GM08714 (cell line): ENCODE measurements at regions not wholly inside any gene's neighbourhood (a gene's known extent, or its start where the extent isn't known, plus 50 kb on each side); places are given as distances from the start of the nearest gene placed in this dataset.
"Not testable (repeated sequence)": the region's sequence is repeated elsewhere in the genome, so short reads cannot be mapped to it uniquely, and the experiment has no call there.

Experiments used
- H3K4me3 ChIP-seq: fragments of 200-500 bp; sonication (Bioruptor generic); 2 replicates; pipeline ENCODE4 v1.5.1; 2014; ENCODE audit warnings: mild to moderate bottlenecking, low read length, inconsistent platforms
- ZNF274 ChIP-seq: IDR thresholded peaks from 2 replicates; pipeline ENCODE4 v1.6.1; 2012; ENCODE audit warnings: mild to moderate bottlenecking, low read depth, low read length

DNA sequence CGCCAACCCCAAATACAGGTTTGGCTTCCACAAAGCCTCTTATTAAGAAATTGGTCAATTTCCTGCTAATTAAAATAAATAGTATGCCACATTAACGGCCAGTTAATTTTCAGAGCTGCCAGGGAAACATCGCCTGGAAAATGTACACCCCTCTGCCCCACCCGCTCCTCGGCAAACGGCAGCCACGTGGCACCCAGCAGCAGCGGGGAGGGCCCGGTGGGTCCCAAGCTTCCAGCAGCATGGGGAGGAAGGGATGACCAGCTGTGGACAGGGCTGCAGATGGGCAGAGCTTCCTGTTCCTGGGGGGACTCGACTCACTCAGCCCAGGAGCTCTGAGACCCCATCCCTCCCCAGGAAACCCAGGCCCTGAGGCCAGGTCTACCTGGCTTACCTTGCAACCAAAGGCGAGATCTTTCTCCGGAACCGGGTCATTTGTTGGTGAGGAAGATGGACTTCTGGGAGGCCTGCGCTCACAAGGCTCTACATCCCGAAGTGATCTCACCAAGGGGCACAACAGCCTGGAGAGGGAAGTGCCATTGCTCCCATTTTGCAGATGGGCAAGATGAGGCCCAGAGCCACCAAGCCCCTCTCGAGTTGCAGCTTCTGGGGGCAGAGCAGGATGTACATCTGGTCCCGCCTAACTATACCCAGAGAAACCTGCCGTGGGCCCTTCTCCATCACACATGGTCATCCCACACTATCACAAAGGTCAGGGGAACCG lies 68.3 kb downstream of the IGLL1 start:
- TF ChIP-seq ZNF274 = no peak

DNA sequence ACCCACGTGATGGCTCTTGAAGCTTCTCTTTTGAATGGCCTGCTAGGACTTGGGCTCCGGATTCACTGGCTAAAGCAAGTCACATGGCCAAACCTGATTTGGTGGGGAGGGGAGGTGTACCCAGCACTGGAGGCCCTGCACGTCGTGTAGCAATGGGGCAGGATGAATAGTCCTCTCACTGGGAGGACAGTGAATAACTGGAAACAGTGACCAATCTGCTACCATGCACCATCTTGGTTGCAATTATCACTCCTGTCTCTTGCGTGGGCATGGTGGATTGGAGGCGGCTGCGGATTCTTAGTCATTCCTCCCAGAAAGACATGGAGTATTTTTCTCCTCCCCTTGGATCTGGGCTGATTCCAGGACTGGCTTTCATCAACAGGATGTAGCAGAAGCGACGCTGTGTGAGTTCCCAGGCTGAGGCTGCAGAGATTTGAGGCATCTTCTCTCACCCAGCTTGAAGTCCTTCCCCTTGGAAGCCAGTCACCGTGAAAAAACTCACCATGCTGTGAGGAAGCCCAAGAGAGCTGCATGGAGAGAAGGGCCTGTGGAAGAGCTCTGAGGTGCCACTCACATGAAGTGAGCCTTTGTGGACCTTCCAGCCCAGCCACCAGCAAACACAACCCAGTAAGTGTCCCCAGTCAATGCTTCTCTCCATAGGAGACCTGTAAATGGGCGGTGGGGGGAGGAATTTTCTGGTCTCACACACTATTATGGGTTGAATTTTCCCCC lies 70.4 kb downstream of the IGLL1 start:
- TF ChIP-seq ZNF274 = no peak

More for the DNA sequence above, 68.3 kb downstream of the IGLL1 start:
- H3K4me3 ChIP-seq = no peak overlapping the region

DNA sequence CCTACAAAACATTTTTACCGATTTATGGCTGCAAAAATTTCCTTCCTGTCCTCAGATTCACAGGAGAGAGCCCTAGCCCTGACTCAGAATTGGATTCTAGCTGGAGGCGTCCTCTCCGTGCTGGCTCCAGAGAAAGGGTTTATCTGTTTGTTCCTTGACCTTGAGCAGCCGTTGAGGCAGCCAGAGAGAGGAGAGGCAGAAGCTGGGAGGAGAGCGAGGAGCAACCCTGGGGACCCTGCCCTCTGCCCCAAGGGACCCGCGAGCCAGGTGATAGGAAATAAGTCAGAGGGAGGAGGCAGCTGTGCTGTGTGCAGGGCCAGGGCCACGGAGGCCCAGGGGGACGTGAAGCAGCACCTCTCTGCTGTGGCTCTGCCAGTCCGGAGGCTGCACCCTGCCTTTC lies 75.6 kb downstream of the IGLL1 start:
- no peak overlapping the region for H3K4me3 ChIP-seq
- no peak for TF ChIP-seq ZNF274

More for the DNA sequence above, 70.4 kb downstream of the IGLL1 start:
- no peak overlapping the region for H3K4me3 ChIP-seq

DNA sequence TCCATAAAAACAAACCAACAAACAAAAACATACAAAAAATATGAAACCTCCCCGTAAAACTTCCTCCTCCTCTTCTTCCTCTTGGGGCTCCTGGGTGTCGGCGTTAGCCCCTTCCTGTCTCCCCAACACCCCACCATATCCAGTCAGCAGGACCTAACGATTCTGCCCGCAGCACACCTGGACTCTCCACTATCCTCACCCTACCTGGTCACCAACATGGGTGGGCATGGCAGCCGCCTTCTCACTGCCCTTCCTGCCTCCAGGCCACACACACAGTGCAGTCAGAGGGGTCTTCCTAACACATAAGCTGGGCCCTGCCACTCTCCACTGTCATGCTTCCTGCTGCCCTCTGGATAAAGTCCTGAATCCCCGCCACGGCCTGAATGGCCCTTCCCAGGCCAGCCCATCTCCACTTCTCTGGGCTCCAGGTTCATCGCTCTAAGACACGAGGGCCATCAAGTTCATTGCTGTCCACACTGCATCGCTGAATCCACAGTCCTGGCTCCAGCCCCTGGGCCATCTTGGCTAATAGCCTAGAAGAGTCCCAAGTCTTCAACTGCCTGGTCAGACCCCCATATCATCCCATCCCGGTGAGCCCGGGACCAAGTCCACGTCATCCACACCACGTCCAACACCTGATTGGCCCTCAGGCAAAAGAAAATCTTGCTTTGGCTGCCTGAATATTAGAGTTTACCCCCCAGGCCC lies 76.2 kb downstream of the IGLL1 start:
- TF ChIP-seq ZNF274 = no peak
- H3K4me3 ChIP-seq = no peak overlapping the region

- H3K4me3 ChIP-seq = no peak overlapping the region
- no peak for TF ChIP-seq ZNF274
These were observed 76.9 kb downstream of the IGLL1 start for GRCh38 chr22:23503142-23503541.

- no peak for TF ChIP-seq ZNF274
These were observed 78.4 kb downstream of the IGLL1 start for GRCh38 chr22:23501708-23502107.

DNA sequence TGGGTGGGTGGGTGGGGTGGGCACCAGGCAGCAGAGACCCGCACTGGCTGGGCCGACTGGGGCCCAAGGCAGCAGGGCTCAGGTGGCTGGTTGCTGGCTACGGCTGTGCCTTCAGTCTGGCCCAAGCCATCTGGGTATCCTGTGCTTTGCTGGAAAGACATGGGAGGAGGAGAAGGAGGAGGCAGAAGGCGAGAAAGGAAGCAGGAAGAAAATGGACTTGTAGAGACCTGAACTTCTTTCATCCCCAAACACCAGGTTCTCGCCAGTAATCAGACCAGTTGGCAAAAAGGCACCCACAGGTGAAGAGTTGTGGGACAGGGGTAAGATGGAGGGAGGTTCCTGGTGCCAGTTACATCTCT lies 78.8 kb downstream of the IGLL1 start:
- no peak for TF ChIP-seq ZNF274
- no peak overlapping the region for H3K4me3 ChIP-seq

More at GRCh38 chr22:23501708-23502107, 78.4 kb downstream of the IGLL1 start:
- H3K4me3 ChIP-seq = no peak overlapping the region

- H3K4me3 ChIP-seq = no peak overlapping the region
- TF ChIP-seq ZNF274 = no peak
These were observed 79.4 kb downstream of the IGLL1 start for GRCh38 chr22:23500508-23501260.

DNA sequence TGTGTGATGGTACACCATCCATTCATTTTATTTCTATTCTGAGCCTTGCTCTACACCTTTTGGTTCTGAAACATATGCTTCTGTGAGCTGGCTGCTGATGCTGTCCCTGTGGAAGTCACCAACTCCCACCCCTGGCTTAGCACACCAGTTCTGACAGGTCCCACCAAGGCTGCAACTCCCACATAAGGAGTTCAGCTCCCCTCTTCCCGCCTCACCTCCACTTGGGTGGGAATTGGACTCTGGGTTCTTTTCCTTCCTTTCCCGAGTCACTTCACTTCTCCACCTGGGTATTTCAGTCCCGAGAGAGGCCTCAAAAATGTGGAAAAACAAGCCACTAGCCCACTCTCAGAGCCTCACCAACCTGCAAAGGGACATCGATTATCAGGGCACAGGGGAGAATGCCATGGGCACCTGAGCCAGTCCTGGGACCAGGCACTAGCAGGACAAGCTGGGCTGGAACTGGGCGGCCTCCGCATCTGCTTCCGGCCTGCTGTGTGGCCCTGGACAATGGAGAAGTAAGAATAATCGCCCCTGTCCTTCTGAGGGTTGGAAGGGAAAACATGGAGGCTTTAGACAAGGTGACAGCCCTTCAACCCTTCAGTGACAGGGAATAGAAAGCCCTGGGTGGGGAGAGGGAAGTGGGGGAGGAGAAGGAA lies 80.1 kb downstream of the IGLL1 start:
- TF ChIP-seq ZNF274 = no peak
- H3K4me3 ChIP-seq = no peak overlapping the region

DNA sequence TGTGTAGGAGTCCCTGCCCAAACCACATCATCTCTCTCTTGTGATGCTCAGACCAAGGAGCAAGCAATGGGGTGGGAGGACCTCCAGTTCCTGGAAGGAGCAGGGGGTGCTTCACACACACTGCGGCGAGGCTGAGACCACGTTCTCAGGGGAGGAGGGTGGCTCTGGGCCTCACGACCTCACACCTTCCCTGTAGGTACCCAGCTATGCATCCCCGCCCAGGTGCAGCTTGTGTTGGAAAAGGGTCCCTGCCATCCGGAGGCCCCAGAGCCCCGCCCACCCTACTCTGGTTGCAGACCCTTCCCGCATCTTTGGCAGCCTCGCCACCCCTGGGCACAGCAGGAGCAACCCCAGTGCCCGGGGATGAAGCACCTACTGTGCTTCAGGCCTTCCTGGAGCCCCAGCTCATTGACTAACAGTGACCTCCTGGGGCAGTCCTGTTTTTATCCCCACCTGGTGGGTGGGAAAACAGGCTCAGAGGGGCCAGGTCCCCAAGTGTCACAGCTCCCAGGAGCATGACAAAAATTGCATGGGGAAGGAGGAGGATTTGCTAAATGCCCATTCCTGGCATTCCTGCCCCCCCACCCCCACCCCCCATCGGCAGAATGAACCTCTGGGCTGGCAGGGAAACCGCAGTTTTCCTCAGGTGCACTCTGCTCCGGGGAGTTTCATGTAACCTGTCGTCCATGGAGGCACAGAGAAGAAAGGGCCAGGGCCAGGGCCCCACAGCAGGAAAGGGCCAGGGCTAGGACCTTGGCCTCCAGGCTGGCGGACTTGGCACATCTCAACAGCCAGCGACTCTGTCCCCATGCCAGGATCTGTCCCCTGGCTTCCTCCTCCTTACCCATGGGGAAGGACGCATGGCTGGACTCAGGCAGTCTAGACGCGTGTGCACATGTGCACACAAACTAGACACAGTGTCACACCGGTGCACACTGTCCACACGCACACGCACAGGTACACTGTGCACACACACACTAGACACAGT lies 81.0 kb downstream of the IGLL1 start:
- H3K4me3 ChIP-seq = no peak overlapping the region
- TF ChIP-seq ZNF274 = no peak

- H3K4me3 ChIP-seq = not testable (repeated sequence)
These were observed 82.2 kb downstream of the IGLL1 start for GRCh38 chr22:23497889-23498288.

DNA sequence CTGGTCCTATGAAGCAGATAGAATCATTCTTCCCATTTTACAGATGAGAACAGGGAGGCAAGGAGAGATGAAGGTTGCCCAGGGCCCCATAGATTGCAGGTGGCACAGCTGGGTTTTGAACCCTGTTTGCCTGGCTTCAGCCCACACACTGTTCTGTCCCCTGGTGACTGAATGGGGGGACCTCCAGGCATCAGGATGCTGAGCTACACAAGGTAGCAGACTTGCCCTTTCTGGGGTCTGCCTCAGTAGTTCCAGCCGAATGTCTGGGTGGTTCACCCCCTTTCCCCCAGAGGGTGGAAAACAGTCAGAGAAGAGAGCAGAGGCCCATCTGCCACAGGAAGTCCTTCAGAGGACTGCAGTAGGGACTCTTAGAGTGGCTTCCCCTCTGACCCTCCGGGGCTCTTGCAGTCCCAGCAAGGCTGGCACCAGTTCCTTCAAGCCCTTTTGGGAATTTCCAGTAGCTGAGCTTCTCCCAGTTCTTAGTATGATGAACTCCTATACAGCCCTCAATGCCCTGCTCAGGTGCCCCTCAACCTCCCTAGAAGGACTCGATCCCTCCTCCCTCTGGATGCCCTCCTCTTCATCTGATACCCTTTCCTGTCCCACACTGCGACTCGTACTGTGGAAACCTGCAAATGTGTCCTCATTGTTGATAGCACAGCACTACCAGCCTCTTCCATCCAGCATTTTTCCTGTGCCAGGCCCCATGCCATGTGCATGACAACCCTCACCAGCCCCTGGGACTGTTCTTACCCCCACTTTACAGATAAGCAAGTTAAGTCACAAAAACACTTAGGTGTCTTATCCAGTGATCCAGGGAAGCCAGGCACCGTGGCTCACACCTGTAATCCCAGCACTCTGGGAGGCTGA lies 82.8 kb downstream of the IGLL1 start:
- no peak for TF ChIP-seq ZNF274
- H3K4me3 ChIP-seq = no peak overlapping the region
